ENCODE measurements at regions not wholly inside any gene's neighbourhood (a gene's known extent, or its start where the extent isn't known, plus 50 kb on each side); places are given as distances from the start of the nearest gene placed in this dataset.
A peak's percentile ranks its signal among the peaks of the same experiment; 100 is the strongest.

DNA sequence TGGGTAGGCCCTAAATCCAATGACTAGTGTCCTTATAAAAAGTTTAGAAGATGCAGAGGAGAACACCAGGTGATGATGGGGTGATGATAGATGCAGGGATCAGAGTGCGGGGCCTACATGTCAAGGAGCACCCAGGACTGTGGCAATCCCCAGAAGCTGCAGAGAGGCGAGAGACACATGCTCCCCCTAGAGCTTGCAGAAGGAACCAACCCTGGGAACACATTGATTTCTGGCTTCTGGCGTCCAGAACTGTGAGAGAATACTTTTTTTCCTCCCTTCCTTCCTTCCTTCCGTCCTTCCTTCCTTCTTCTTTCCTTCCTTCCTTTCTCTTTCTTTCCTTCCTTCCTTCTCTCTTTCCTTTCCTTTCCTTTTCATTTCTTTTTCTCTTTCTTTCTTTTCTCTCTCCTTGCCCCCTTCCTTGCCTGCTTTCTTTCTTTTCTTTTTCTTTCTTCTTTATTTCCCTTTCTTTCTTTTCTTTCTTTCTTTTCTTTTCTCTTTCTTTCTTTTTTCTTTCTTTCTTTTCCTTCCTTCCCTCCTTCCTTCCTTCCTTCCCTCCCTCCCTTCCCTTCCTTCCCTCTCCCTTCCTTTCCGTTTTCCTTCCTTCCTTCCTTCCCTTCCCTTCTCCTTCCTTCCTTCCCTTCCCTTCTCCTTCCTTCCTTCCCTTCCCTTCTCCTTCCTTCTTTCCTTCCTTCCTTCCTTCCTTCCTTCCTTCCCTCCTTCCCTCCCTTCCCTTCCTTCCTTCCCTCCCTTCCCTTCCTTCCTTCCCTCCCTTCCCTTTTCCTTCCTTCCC is 134.3 kb downstream of the HAPSTR1 start:
- TF ChIP-seq, protein P1, sequence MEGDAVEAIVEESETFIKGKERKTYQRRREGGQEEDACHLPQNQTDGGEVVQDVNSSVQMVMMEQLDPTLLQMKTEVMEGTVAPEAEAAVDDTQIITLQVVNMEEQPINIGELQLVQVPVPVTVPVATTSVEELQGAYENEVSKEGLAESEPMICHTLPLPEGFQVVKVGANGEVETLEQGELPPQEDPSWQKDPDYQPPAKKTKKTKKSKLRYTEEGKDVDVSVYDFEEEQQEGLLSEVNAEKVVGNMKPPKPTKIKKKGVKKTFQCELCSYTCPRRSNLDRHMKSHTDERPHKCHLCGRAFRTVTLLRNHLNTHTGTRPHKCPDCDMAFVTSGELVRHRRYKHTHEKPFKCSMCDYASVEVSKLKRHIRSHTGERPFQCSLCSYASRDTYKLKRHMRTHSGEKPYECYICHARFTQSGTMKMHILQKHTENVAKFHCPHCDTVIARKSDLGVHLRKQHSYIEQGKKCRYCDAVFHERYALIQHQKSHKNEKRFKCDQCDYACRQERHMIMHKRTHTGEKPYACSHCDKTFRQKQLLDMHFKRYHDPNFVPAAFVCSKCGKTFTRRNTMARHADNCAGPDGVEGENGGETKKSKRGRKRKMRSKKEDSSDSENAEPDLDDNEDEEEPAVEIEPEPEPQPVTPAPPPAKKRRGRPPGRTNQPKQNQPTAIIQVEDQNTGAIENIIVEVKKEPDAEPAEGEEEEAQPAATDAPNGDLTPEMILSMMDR (IDR thresholded peaks at IDR 0.05; ENCODE audit: control insufficient read depth, extremely low read depth, insufficient read depth) = 0 out of 2 replicates have a peak, but pooled peaks have one; percentile 11
- DNase-seq (ENCODE audit: low read depth) = no peak
- H3K4me3 ChIP-seq (ENCODE audit: low read depth, low read length) = no peak overlapping the region

DNA sequence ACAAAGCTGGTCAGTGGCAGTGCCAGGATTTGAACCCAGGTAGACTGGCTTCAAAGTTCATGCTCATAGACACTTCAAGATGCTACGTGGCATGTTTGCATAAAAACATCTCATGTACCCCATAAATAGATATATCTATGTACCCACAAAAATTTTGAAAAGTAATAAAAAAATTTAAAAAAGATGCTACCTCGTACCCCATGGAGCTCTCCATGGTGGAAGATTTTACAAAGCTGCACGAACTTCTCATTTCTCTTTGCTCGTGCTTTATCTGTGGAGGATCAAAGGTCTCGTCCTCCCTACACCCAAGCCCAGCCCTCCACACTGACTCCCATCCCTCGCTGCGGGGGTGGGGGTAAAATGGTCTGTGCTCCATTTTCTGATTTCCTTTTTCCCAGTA is 135.5 kb downstream of the HAPSTR1 start:
- TF ChIP-seq, protein P1 (IDR thresholded peaks at IDR 0.05; ENCODE audit: control insufficient read depth, extremely low read depth, insufficient read depth) = no peak
- DNase-seq (ENCODE audit: low read depth) = no peak
- no peak overlapping the region for H3K4me3 ChIP-seq (ENCODE audit: low read depth, low read length)

DNA sequence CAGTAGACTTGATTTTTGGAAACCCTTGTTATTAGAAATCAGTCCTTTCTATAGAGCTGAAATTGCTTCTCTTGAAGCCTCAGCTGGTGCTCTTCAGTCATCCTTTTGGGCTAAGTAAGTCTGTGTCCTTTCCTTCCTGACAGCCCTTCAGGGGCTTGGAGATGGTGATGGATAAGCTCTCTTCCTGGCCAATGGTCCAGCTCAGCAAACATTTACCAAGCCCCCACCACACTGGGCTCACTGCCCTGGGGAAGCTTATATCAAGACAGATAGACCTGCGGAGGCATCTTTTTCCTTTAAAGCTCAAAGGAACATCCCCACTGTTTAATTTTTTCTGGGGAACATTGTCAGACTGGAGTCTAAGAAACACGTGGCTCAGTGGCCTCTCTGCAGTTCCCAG is 139.6 kb downstream of the HAPSTR1 start:
- DNase-seq (ENCODE audit: low read depth) = no peak
- TF ChIP-seq, protein P1 (IDR thresholded peaks at IDR 0.05; ENCODE audit: control insufficient read depth, extremely low read depth, insufficient read depth) = no peak
- H3K4me3 ChIP-seq (ENCODE audit: low read depth, low read length) = no peak overlapping the region

DNA sequence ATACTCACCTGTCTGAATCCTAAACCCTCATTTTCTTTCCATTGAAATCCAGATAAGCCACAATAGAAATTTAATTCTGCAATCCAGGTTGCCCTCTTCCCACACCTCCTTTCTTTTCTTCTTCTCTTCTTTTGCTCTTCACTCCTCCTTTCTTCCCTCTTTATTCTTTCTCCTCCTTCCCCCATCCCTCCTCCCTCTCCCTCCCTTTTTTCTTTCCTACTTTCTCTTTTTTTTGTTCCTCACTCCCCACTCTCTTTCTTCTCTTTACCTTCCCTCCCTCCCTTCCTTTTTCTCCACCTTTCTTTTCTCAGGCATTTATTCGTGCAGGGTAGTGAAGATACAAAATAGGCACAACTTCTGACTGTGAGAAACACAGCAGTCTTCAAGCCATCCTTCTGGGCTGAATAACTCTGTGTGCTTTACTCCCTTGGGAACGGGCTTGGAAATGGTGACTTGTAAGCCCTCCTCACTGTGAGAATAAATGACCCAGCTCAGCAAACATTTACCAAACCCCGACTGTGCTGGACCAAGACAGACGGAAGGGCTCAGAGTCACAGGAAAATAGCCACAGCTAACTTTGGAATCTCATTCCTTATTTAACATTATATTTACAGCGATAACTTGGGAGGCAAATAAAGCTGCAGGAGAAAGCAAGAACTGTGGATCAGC is 140.8 kb downstream of the HAPSTR1 start:
- H3K4me3 ChIP-seq (ENCODE audit: low read depth, low read length) = no peak overlapping the region
- TF ChIP-seq, protein P1 (IDR thresholded peaks at IDR 0.05; ENCODE audit: control insufficient read depth, extremely low read depth, insufficient read depth) = no peak
- no peak for DNase-seq (ENCODE audit: low read depth)

DNA sequence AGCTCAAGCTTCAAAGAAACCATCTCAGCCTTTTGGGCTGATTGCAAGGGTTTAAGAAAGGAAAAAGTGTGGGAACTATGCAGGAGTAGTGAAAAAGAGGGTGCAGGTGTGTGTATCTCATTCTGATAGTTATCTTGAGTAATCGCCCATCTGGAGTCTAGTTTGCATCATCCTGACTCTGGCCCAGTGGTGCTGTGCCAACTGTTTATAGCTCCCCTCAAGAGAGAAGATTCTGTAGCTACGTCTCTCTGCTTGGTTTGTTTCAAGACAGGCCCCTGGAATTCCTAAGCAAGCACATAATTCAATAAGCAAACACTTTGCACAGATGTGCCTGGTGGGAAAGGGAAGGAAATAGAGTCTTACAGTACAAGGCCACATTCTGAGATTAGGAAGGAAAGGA is 144.4 kb downstream of the HAPSTR1 start:
- TF ChIP-seq, protein P1 (IDR thresholded peaks at IDR 0.05; ENCODE audit: control insufficient read depth, extremely low read depth, insufficient read depth) = no peak
- no peak for DNase-seq (ENCODE audit: low read depth)
- H3K4me3 ChIP-seq (ENCODE audit: low read depth, low read length) = no peak overlapping the region

DNA sequence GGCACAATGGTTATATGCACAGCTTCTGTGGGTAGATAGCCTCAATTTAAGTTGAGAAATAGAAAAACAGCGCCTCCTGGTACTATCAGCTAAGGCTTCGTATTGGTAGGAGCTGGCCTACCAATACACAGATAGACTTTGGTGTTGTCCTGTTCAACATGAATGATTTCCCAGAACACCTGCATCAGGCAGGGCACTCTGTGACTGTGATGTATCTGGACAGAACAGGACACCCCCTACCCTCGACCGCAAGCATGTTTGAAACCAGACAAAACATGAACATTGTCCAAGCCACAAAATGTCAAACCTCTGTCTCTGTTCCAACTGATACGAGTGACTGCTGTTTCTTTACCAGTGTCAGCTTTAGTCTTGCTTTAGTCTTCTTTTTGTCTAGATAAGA is 144.9 kb downstream of the HAPSTR1 start:
- no peak overlapping the region for H3K4me3 ChIP-seq (ENCODE audit: low read depth, low read length)
- no peak for DNase-seq (ENCODE audit: low read depth)
- TF ChIP-seq, protein P1 (IDR thresholded peaks at IDR 0.05; ENCODE audit: control insufficient read depth, extremely low read depth, insufficient read depth) = no peak

Measured in LNCaP clone FGC (cell line).